CD4-positive, alpha-beta T cell treated with Interferon gamma for 1 hour (primary cell): ENCODE measurements at regions not wholly inside any gene's neighbourhood (a gene's known extent, or its start where the extent isn't known, plus 50 kb on each side); places are given as distances from the start of the nearest gene placed in this dataset.
"Not testable (repeated sequence)": the region's sequence is repeated elsewhere in the genome, so short reads cannot be mapped to it uniquely, and the experiment has no call there.

ENCODE experiments used
- DNase-seq: peaks from one replicate; pipeline ENCODE4 v3.0.0-alpha.2; 2020

- no peak for DNase-seq
Observed at GRCh38 chr3:157856078-157856939, 249.9 kb downstream of the SHOX2 start.

- DNase-seq: not testable (repeated sequence)
Observed at GRCh38 chr3:157845839-157846238, 260.4 kb downstream of the SHOX2 start.

GRCh38 chr3:157844800-157845565, 261.2 kb downstream of the SHOX2 start:
- DNase-seq: no peak

GRCh38 chr3:157844216-157844615, 262.0 kb downstream of the SHOX2 start:
- no peak for DNase-seq

GRCh38 chr3:157841029-157841428, 265.2 kb downstream of the SHOX2 start:
- DNase-seq: no peak

GRCh38 chr3:157840564-157840963, 265.7 kb downstream of the SHOX2 start:
- DNase-seq: no peak

- DNase-seq: no peak
Observed at GRCh38 chr3:157838457-157838856, 267.8 kb downstream of the SHOX2 start.

GRCh38 chr3:157837336-157837735, 268.9 kb downstream of the SHOX2 start:
- DNase-seq: no peak

- no peak for DNase-seq
Observed at GRCh38 chr3:157836022-157836421, 270.2 kb downstream of the SHOX2 start.

- DNase-seq: no peak
Observed at GRCh38 chr3:157832588-157832987, 273.6 kb downstream of the SHOX2 start.

GRCh38 chr3:157830556-157831236, 275.5 kb downstream of the SHOX2 start:
- no peak for DNase-seq

GRCh38 chr3:157829786-157830185, 276.4 kb downstream of the SHOX2 start:
- DNase-seq: no peak

GRCh38 chr3:157824281-157824680, 281.9 kb downstream of the SHOX2 start:
- no peak for DNase-seq

- no peak for DNase-seq
Observed at GRCh38 chr3:157823050-157823449, 283.2 kb downstream of the SHOX2 start.

GRCh38 chr3:157820157-157820517, 286.1 kb downstream of the SHOX2 start:
- DNase-seq: no peak

GRCh38 chr3:157819270-157820156, 286.7 kb downstream of the SHOX2 start:
- no peak for DNase-seq

- no peak for DNase-seq
Observed at GRCh38 chr3:157816896-157817295, 289.3 kb downstream of the SHOX2 start.

- no peak for DNase-seq
Observed at GRCh38 chr3:157816296-157816695, 289.9 kb downstream of the SHOX2 start.

- DNase-seq: no peak
Observed at GRCh38 chr3:157815739-157816138, 290.5 kb downstream of the SHOX2 start.

- DNase-seq: no peak
Observed at GRCh38 chr3:157810924-157811718, 295.1 kb downstream of the SHOX2 start.

GRCh38 chr3:157807280-157807679, 298.9 kb downstream of the SHOX2 start:
- DNase-seq: no peak

GRCh38 chr3:157805538-157805937, 300.7 kb downstream of the SHOX2 start:
- DNase-seq: no peak
